ENCODE measurements at regions not wholly inside any gene's neighbourhood (a gene's known extent, or its start where the extent isn't known, plus 50 kb on each side); places are given as distances from the start of the nearest gene placed in this dataset.
"Not testable (repeated sequence)": the region's sequence is repeated elsewhere in the genome, so short reads cannot be mapped to it uniquely, and the experiment has no call there.

- Histone ChIP-seq H3K27me3 (no peaks in the 10 kb centered on the region), H3K36me3 (no peaks in the 10 kb centered on the region), H3K4me3 (no peak overlapping the region), H3K27ac (no peak overlapping the region), H3K4me1 (no peaks in the 10 kb centered on the region), H3K9me3 (no peaks in the 10 kb centered on the region)
- TF ChIP-seq POLR2AphosphoS5 (IDR thresholded peaks at IDR 0.05) (no peak), EP300 (IDR thresholded peaks at IDR 0.05) (no peak), POLR2A (IDR thresholded peaks at IDR 0.05) (no peak), CTCF (IDR thresholded peaks at IDR 0.05) (no peak)
- DNase-seq (ENCODE audit: low spot score in 2 of 2) = no peak
Measured at GRCh38 chr2:147013696-147014392, 831.0 kb upstream of the ACVR2A start.

DNA sequence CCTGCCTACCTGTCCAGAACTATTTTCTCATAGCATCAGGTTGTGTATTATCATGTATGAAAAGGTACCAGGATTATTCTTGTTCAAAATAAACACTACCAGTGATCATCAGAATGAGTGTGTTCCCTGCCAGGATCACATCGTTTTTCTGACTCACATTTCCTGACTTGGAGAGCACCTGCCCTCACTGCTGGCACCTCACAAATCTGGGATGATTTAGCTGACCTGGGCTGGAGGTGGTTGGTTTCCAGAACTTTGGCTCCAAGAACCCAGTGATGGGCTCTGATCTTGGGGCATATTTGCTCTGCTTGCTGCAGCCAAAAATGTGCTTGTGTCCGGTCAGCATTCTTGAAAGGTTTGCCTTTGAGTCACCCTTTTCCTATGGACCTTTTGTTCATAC lies 836.3 kb upstream of the ACVR2A start:
- Histone ChIP-seq H3K27me3 (no peaks in the 10 kb centered on the region), H3K4me1 (no peaks in the 10 kb centered on the region), H3K4me3 (no peak overlapping the region), H3K36me3 (no peaks in the 10 kb centered on the region), H3K27ac (no peak overlapping the region), H3K9me3 (no peaks in the 10 kb centered on the region)
- WGBS = 68% methylated on average over 2 of the region's 2 CpGs
- no peak for TF ChIP-seq POLR2AphosphoS5 (IDR thresholded peaks at IDR 0.05)
- no peak for TF ChIP-seq EP300 (IDR thresholded peaks at IDR 0.05)
- TF ChIP-seq POLR2A (IDR thresholded peaks at IDR 0.05) = no peak
- TF ChIP-seq CTCF (IDR thresholded peaks at IDR 0.05) = no peak
- DNase-seq (ENCODE audit: low spot score in 2 of 2) = no peak

DNA sequence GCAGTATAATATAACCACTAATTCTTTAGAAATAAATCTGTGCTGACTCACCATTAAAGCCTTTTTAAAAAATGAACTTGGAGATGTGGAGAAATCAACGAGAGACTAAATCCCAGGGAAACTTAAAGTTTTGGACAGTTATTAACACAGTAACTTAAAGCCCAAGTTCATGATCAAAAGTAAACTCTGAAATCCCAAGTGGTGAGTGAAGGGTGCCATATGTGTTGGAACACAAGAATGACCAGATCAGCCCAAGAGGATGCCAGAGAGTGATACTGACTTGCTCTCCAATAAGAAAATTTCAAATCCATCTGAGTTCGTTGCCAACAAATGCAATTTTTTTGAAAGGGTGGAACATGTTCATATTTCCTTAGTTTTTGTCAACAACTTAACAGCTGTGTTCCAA lies 838.1 kb upstream of the ACVR2A start:
- H3K4me1 ChIP-seq = no peaks in the 10 kb centered on the region
- H3K27me3 ChIP-seq = no peaks in the 10 kb centered on the region
- H3K36me3 ChIP-seq = no peaks in the 10 kb centered on the region
- no peak overlapping the region for H3K4me3 ChIP-seq
- no peak for TF ChIP-seq POLR2A (IDR thresholded peaks at IDR 0.05)
- no peaks in the 10 kb centered on the region for H3K9me3 ChIP-seq
- no peak overlapping the region for H3K27ac ChIP-seq
- 50% methylated on average over 2 of the region's 2 CpGs for WGBS
- no peak for DNase-seq (ENCODE audit: low spot score in 2 of 2)

DNA sequence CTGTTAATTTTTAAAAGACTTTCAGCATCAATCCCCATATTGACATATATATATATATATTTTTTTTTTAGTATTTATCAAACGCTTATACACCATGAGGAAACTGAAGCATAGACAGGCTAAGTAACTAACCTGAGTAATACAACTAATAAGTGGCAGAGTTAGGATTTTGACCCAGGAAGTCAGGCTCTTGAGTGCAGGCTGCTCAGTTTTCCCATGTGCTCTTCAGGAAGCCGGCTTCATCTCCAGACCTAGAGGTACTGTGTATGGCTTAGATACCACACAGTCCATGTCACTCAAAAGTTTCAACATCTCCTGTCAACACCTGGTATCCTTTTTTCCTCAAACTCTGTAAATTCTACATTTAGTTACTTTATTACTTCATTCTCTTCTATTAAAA lies 841.7 kb upstream of the ACVR2A start:
- Histone ChIP-seq H3K4me1 (no peaks in the 10 kb centered on the region), H3K27ac (no peak overlapping the region), H3K27me3 (no peaks in the 10 kb centered on the region), H3K4me3 (no peak overlapping the region), H3K9me3 (no peaks in the 10 kb centered on the region), H3K36me3 (no peaks in the 10 kb centered on the region)
- DNase-seq (ENCODE audit: low spot score in 2 of 2) = no peak
- TF ChIP-seq EP300 (IDR thresholded peaks at IDR 0.05) = no peak
- TF ChIP-seq POLR2AphosphoS5 (IDR thresholded peaks at IDR 0.05) = no peak
- TF ChIP-seq CTCF (IDR thresholded peaks at IDR 0.05) = no peak
- TF ChIP-seq POLR2A (IDR thresholded peaks at IDR 0.05) = no peak
- 96% methylated on average over 2 of the region's 2 CpGs for WGBS

DNA sequence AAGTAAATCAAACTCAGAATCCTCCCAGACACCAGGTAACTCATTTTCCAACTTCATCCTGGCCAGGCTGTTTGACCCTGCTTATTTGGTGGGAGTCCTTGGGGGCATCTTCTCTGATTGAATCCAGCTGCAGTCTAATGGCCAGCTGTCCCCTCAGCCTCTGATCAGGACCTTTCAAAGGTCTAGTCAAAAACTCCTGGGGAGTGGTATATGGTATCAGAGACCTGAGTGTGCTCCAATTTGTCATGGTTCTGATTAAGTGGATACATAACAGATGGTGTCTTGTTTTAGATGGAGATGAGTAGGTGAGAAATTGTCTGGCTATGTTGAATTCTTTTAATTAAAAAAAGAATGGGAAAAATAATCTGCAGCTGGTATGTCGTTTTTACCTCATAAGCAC lies 842.6 kb upstream of the ACVR2A start:
- no peaks in the 10 kb centered on the region for H3K4me1 ChIP-seq
- H3K9me3 ChIP-seq = no peaks in the 10 kb centered on the region
- WGBS = 59% methylated on average over 1 of the region's 1 CpG
- no peak for DNase-seq (ENCODE audit: low spot score in 2 of 2)
- TF ChIP-seq POLR2A (IDR thresholded peaks at IDR 0.05) (no peak), CTCF (IDR thresholded peaks at IDR 0.05) (no peak), EP300 (IDR thresholded peaks at IDR 0.05) (no peak), POLR2AphosphoS5 (IDR thresholded peaks at IDR 0.05) (no peak)
- H3K36me3 ChIP-seq = no peaks in the 10 kb centered on the region
- no peaks in the 10 kb centered on the region for H3K27me3 ChIP-seq
- no peak overlapping the region for H3K4me3 ChIP-seq
- H3K27ac ChIP-seq = no peak overlapping the region

DNA sequence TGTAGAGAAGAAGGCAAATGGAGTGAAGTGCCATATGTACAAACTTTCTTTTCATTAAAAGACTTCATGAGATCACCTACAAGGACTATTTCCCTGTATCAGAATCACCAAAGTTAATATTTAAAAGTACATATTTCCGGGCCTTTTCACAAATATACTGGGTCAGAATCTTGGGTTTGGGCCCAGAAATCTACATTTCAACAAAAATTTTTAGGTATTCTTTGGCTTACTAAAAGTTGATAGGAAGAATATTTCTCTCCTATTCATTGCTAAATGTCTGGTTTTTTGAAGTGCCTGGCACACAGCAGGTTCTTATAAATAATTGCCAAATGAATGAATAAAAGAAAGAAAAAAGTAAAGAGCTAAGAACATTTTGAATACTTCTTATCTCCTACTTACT lies 843.8 kb upstream of the ACVR2A start:
- Histone ChIP-seq H3K4me1 (no peaks in the 10 kb centered on the region), H3K27ac (no peak overlapping the region), H3K27me3 (no peaks in the 10 kb centered on the region), H3K36me3 (no peaks in the 10 kb centered on the region), H3K9me3 (no peaks in the 10 kb centered on the region), H3K4me3 (no peak overlapping the region)
- TF ChIP-seq EP300 (IDR thresholded peaks at IDR 0.05) (no peak), CTCF (IDR thresholded peaks at IDR 0.05) (no peak), POLR2A (IDR thresholded peaks at IDR 0.05) (no peak), POLR2AphosphoS5 (IDR thresholded peaks at IDR 0.05) (no peak)
- WGBS = 96% methylated on average over 1 of the region's 1 CpG
- DNase-seq (ENCODE audit: low spot score in 2 of 2) = no peak

DNA sequence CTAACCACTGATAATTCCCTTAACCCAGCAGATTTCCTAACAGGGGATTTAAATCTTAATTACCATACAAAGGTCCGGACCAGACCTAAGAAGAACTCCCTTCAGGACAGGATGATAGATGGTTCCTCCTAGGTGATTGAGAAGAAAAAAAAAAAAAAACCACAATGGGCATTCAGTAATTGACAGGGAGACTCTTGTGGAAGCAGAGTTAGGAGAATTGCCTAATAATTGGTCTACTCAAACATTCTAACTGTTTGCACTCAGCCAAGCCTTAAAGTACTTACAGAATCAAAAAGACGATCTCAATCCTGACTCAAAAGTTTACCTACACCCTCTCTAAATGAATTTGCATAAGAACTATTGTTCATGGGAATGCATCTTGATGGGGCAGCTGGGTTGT lies 844.7 kb upstream of the ACVR2A start:
- H3K27me3 ChIP-seq = not testable (repeated sequence)
- 78% methylated on average over 2 of the region's 2 CpGs for WGBS

More for the DNA sequence above, 844.7 kb upstream of the ACVR2A start:
- not testable (repeated sequence) for H3K4me3 ChIP-seq; H3K27ac ChIP-seq; H3K36me3 ChIP-seq; DNase-seq (ENCODE audit: low spot score in 2 of 2); H3K4me1 ChIP-seq; H3K9me3 ChIP-seq

Measured in suprapubic skin (tissue), 4 donors.